ENCODE measurements at regions not wholly inside any gene's neighbourhood (a gene's known extent, or its start where the extent isn't known, plus 50 kb on each side); places are given as distances from the start of the nearest gene placed in this dataset.

DNA sequence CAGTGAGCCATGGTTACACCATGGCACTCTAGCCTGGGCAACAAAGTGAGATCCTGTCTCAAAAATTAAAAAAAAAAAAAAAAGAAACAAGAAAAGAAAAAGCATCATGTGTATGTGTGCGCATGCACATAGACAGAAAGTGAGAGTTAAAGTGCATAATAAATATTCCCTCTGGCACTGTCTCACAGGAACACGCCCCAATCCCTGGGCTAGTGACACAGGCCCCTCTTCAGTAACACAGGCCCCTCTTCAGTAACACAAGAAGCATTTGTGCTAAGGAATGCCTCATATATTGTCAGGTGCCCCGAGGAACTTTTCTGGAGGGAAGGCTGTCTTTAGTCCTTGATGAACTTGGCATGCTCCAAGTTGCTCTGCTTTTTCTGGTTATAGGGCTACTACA, 57.5 kb downstream of the RPL27A start:
- no peak overlapping the region for H3K4me3 ChIP-seq (replicated peaks; ENCODE audit: low read depth, low read length)
- TF ChIP-seq, protein P1, sequence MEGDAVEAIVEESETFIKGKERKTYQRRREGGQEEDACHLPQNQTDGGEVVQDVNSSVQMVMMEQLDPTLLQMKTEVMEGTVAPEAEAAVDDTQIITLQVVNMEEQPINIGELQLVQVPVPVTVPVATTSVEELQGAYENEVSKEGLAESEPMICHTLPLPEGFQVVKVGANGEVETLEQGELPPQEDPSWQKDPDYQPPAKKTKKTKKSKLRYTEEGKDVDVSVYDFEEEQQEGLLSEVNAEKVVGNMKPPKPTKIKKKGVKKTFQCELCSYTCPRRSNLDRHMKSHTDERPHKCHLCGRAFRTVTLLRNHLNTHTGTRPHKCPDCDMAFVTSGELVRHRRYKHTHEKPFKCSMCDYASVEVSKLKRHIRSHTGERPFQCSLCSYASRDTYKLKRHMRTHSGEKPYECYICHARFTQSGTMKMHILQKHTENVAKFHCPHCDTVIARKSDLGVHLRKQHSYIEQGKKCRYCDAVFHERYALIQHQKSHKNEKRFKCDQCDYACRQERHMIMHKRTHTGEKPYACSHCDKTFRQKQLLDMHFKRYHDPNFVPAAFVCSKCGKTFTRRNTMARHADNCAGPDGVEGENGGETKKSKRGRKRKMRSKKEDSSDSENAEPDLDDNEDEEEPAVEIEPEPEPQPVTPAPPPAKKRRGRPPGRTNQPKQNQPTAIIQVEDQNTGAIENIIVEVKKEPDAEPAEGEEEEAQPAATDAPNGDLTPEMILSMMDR (IDR thresholded peaks at IDR 0.05; ENCODE audit: low read length, missing control alignments) = no peak
- DNase-seq (ENCODE audit: low read depth) = no peak

DNA sequence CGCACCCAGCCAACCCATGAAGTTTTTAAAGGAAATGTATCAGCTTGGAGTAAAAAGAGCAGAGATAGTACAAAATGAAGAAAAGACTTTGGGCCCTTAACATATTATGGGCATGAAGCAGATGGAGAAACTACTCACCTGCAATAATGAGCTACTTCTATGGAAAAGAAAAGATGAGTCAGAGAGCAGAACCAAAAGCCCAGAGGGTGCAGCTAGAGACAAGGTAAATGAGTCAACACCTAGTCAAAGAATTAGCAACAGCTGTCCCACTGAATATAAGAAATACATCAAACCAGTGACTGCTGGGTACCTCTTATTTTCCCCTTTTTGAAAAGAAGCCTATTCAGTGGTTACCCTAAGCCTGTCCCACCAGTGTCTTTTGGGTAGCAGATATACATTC, 61.8 kb downstream of the RPL27A start:
- no peak for DNase-seq (ENCODE audit: low read depth)
- H3K4me3 ChIP-seq (replicated peaks; ENCODE audit: low read depth, low read length) = no peak overlapping the region
- TF ChIP-seq, protein P1 (IDR thresholded peaks at IDR 0.05; ENCODE audit: low read length, missing control alignments) = no peak

DNA sequence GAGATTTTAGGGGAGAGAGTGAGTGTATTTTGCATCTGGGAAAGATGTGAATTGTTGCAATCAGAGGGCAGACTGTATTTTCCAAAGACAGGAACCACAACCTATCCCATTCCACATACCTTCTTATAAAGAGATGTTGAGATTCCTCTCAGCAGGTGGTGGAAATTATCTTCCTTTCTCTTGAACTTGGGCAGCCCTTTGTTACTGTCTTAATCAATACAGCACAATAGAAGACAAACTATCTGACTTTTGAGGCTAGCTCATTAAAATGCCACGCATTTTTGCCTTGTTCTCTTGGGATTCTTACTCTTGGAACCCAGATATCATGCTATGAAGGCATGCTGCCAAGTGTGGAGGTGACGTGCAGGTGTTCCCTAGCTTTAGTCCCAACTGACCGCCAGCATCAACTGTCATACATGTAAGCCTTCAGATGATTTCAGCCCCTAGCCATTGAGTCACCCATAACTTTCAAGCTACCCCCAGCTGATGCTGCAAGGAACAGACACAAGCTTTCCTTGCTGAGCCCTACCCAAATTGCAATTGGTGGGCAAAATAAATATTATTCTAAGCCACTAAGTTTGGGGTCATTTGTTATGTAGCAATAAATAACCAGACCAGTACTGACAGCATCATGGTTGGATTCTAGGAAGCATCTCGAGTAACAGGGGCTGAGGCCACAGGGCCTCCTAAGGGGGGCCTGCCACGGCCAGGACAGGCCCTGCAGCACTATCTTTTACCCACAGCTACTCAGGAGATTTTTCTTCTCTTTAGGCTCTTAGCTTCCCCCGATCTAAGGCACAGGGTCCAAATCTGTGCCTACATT, 63.0 kb downstream of the RPL27A start:
- TF ChIP-seq, protein P1 (IDR thresholded peaks at IDR 0.05; ENCODE audit: low read length, missing control alignments) = no peak
- no peak for DNase-seq (ENCODE audit: low read depth)
- no peak overlapping the region for H3K4me3 ChIP-seq (replicated peaks; ENCODE audit: low read depth, low read length)

GRCh38 chr11:8746331-8746974, 63.9 kb downstream of the RPL27A start:
- no peak for DNase-seq (ENCODE audit: low read depth)
- no peak overlapping the region for H3K4me3 ChIP-seq (replicated peaks; ENCODE audit: low read depth, low read length)
- TF ChIP-seq, protein P1 (IDR thresholded peaks at IDR 0.05; ENCODE audit: low read length, missing control alignments) = no peak

DNA sequence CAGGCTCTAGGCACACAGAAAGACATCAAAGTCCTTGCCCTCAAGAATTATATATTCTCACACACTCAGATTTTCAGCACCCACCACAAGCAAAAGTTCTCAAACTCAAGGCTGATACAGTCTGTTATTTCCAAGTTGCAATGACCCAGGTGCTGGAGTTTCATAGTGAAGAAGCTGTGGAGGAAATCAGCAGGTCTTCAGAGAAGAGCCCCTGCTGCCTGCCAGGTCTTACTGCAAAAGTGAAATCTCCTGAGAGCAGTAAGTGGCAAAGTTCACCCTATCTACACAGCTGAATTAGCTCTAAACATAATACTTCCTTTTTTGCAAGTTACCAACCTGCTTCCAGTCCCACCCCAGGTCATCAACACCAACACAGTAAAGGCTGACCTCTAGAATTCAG, 64.6 kb downstream of the RPL27A start:
- no peak overlapping the region for H3K4me3 ChIP-seq (replicated peaks; ENCODE audit: low read depth, low read length)
- TF ChIP-seq, protein P1 (IDR thresholded peaks at IDR 0.05; ENCODE audit: low read length, missing control alignments) = no peak
- no peak for DNase-seq (ENCODE audit: low read depth)

DNA sequence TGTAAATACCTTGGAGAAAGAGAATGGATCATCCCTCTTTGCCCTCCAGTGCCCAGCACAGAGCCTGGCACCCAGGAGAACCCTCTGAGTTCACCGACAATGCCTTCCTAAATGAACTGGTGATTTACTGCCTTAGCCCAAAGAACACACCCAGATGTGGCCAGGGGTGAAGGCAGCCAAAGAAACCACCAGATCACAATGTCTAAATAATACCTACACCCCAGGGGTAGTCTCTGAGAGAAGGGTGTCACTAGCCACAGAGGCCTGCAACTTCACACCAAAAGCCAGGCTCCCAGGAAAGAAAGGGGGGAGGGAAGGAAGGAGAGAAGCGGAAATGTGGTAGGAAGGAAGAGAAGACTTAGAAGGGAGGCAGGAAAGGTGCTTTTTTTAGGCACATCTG, 65.7 kb downstream of the RPL27A start:
- TF ChIP-seq, protein P1 (IDR thresholded peaks at IDR 0.05; ENCODE audit: low read length, missing control alignments) = no peak
- no peak for DNase-seq (ENCODE audit: low read depth)
- no peak overlapping the region for H3K4me3 ChIP-seq (replicated peaks; ENCODE audit: low read depth, low read length)

All from fibroblast of pulmonary artery (primary cell).